Thoracic aorta (tissue), 2 donors: ENCODE measurements at regions not wholly inside any gene's neighbourhood (a gene's known extent, or its start where the extent isn't known, plus 50 kb on each side); places are given as distances from the start of the nearest gene placed in this dataset.

Source experiments
- ATAC-seq: fragments of 150-250 bp; one replicate; pipeline ENCODE4 v1.8.0; 2017; ENCODE audit warnings: low read depth; ENCODE audit not compliant: insufficient number of reproducible peaks, low FRiP score
- DNase-seq: peaks from one replicate; pipeline ENCODE4 v3.0.0-alpha.2; 2020; ENCODE audit warnings: low spot score
- H3K27ac ChIP-seq, 2 donors: fragments of 200-600 bp; sonication (generic); 1 replicate in 1 of 2; 2 replicates in 1 of 2; pipeline ENCODE4 v1.5.1; 2016; ENCODE audit warnings: mild to moderate bottlenecking in 2 of 2, moderate library complexity in 2 of 2
- H3K27me3 ChIP-seq: fragments of 200-600 bp; sonication (generic); replicated peaks from 2 replicates; pipeline ENCODE4 v1.6.0; 2016; ENCODE audit warnings: mild to moderate bottlenecking; ENCODE audit not compliant: insufficient read depth
- H3K36me3 ChIP-seq: fragments of 200-600 bp; sonication (generic); one replicate; pipeline ENCODE4 v1.5.1; 2016
- H3K4me1 ChIP-seq, 2 donors: fragments of 200-600 bp; sonication (generic); 1 replicate in 1 of 2; 2 replicates in 1 of 2; pipeline versions ENCODE4 v1.5.1 to v1.6.0; 2016; ENCODE audit warnings: low read depth in 2 of 2, mild to moderate bottlenecking in 1 of 2; ENCODE audit not compliant: control insufficient read depth in 1 of 2
- H3K4me3 ChIP-seq: fragments of 200-600 bp; sonication (generic); 2 replicates; pipeline ENCODE4 v1.5.1; 2016; ENCODE audit warnings: mild to moderate bottlenecking
- H3K9me3 ChIP-seq: fragments of 200-600 bp; sonication (generic); 2 replicates; pipeline ENCODE4 v1.5.1; 2016
- TF ChIP-seq, protein P1 (sequence below): fragments of 200-600 bp; sonication (generic); IDR thresholded peaks from one replicate; pipeline ENCODE4 v1.5.1; 2019; ENCODE audit warnings: antibody characterized with exemption

- no peak for ATAC-seq
- no peaks in the 10 kb centered on the region for H3K4me1 ChIP-seq
- no peak overlapping the region for H3K4me3 ChIP-seq
- no peaks in the 10 kb centered on the region for H3K27me3 ChIP-seq
- no peak overlapping the region for H3K27ac ChIP-seq
- H3K36me3 ChIP-seq: no peaks in the 10 kb centered on the region
- H3K9me3 ChIP-seq: no peaks in the 10 kb centered on the region
- TF ChIP-seq, protein P1, sequence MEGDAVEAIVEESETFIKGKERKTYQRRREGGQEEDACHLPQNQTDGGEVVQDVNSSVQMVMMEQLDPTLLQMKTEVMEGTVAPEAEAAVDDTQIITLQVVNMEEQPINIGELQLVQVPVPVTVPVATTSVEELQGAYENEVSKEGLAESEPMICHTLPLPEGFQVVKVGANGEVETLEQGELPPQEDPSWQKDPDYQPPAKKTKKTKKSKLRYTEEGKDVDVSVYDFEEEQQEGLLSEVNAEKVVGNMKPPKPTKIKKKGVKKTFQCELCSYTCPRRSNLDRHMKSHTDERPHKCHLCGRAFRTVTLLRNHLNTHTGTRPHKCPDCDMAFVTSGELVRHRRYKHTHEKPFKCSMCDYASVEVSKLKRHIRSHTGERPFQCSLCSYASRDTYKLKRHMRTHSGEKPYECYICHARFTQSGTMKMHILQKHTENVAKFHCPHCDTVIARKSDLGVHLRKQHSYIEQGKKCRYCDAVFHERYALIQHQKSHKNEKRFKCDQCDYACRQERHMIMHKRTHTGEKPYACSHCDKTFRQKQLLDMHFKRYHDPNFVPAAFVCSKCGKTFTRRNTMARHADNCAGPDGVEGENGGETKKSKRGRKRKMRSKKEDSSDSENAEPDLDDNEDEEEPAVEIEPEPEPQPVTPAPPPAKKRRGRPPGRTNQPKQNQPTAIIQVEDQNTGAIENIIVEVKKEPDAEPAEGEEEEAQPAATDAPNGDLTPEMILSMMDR: no peak
- DNase-seq: no peak
Measured at GRCh38 chr1:30267046-30267445, 456.3 kb downstream of the MATN1 start.

DNA sequence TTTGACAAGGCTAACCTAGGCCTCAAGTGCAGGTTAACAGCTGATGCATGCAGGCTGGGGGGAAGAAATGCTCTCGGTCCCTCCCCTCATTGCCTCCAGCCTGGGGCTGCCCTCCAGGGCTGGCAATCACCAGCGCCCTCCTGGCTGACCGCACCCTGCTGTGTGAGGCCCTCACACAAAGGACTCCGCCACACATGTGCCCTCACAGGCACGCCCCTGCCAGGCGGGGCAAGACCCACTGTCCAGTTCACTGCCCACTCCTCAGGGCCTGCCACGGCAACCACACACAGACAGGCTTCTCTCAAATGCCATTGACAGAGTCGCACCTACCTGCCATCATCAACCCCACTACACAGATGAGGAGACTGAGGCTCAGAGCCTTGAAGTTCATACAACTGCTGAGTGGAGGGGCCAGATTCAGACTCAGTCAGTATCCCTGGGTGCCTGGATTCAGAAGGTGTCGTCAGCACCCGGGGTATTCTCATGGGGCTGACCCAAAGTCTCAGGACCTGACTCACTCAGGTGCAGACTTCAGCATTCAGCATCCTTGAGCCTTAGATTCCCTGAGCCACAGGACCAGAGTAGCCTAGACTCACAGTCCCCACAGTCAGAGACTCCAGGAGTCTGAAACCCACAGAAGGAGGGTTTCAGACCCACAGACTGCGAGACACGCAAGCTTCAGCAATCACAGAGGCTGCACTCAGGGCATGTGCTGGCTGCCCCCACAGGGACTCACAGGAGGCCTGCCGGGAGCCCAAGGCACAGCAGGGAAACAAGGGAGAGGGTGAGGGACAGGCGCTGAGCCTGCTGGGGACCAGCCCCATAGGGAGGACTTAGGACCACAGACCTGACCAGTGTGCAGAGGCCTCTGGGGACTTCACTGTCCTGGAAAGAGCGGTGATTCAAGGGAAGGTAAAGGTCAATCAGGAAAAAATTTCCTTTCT is 458.0 kb downstream of the MATN1 start:
- no peak for ATAC-seq

DNA sequence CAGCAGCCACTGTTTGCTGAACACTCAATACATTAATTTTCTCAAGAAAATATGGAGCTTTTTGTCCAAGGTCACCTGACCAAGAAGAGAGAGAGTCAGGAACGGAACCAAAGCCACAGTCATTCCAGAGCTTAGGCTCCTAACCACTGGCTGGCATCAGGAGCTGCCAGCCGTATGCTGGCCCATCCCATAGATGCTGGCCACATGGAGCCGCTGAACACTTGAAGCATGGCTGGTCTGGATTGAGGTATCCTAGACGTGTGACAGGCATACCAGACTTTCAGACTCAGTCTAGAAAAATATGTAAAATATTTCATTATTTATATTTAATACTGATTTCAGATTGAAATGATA is 458.7 kb downstream of the MATN1 start:
- no peaks in the 10 kb centered on the region for H3K27me3 ChIP-seq

More for the DNA sequence above, 458.0 kb downstream of the MATN1 start:
- Histone ChIP-seq H3K4me1 (no peaks in the 10 kb centered on the region), H3K4me3 (no peak overlapping the region), H3K9me3 (no peaks in the 10 kb centered on the region), H3K36me3 (no peaks in the 10 kb centered on the region), H3K27ac (no peak overlapping the region), H3K27me3 (no peaks in the 10 kb centered on the region)
- DNase-seq: no peak
- TF ChIP-seq, protein P1: no peak

GRCh38 chr1:30263888-30264671 is 459.3 kb downstream of the MATN1 start:
- Histone ChIP-seq H3K27me3 (no peaks in the 10 kb centered on the region), H3K27ac (no peak overlapping the region), H3K4me1 (no peaks in the 10 kb centered on the region), H3K9me3 (no peaks in the 10 kb centered on the region), H3K36me3 (no peaks in the 10 kb centered on the region), H3K4me3 (no peak overlapping the region)
- DNase-seq: no peak
- TF ChIP-seq, protein P1: no peak
- no peak for ATAC-seq

More for the DNA sequence above, 458.7 kb downstream of the MATN1 start:
- H3K9me3 ChIP-seq: no peaks in the 10 kb centered on the region
- no peak overlapping the region for H3K4me3 ChIP-seq
- ATAC-seq (no peak), DNase-seq (no peak)
- H3K4me1 ChIP-seq: no peaks in the 10 kb centered on the region
- no peaks in the 10 kb centered on the region for H3K36me3 ChIP-seq
- H3K27ac ChIP-seq: no peak overlapping the region
- TF ChIP-seq, protein P1: no peak

DNA sequence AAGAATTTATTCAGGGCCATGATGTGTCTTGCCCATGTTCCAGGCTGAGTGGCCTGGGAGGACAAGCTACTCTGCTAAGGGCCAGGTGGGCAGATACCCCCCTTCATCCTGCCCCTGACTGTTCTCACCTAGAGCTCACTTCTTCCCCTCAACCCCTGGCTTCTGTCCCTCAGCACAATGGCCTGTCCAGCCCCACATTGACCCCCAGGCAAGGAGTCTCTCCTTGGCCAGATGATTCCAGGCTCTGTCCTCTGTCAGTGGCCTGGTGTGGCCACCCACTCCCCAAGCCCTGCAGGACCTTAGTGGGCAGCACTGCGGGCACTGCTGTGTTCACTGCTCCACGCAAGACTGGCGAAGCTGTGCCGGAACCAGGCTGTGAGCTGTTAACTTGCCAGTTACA is 460.0 kb downstream of the MATN1 start:
- Histone ChIP-seq H3K27ac (no peak overlapping the region), H3K27me3 (no peaks in the 10 kb centered on the region), H3K4me3 (no peak overlapping the region), H3K4me1 (no peaks in the 10 kb centered on the region), H3K36me3 (no peaks in the 10 kb centered on the region), H3K9me3 (no peaks in the 10 kb centered on the region)
- DNase-seq (no peak), ATAC-seq (no peak)
- TF ChIP-seq, protein P1: no peak
